GM19438 (cell line): ENCODE measurements at regions not wholly inside any gene's neighbourhood (a gene's known extent, or its start where the extent isn't known, plus 50 kb on each side); places are given as distances from the start of the nearest gene placed in this dataset.
A peak's percentile ranks its signal among the peaks of the same experiment; 100 is the strongest.

Experiments used
- ATAC-seq: cut with Tn5 transposase; IDR thresholded peaks from one replicate; pipeline ENCODE4 v1.9.1; 2021; ENCODE audit warnings: low read depth; ENCODE audit not compliant: unreplicated experiment

DNA sequence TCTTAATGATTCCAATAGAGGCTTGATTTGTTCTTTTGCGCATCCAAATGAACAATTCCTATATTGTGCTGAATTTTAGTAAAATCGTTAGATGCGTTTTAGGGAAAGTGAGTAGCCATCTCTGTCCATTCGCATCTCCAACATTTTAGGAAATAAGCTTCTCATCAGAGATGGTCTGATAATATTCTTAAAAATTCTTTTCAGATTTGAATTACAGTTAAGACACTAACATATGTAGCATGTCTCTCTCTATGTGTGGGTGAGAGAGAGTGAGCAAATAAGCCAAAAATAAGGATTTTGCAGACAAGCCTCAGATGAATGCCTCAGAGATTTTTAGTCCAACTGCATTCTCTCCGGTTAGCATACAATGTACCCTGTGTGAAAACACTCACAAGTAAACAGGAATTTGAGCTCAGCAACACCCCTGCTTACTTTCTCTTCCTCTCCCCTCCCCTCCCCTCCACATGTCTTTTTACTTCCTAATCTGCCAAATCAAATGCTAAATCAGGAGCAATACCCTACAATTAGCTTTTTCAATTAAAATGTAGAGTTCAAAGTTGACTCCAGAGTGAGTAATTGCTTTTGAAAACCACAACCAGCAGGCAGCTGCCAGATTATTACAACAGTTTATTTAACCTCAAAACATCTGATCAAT, 354.4 kb downstream of the CRPPA start:
- ATAC-seq, result no peak

DNA sequence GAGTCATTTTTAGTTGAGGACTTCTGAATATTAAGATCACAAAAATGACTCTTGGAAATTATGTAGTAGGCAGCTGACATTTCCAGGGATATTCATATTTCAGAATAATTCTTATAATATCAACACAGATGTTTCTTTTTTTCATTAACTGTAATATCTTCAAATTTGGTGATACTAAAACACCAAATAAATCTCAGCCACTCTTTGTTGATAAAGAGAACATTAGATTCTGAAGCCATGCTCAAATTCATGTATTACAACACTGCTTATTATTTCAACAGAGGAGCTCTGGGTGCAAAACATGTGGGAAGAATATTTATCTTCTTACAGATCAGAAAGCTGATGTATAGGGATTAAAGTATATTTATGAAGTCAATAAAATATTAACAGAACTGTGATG, 355.4 kb downstream of the CRPPA start:
- ATAC-seq, result no peak

DNA sequence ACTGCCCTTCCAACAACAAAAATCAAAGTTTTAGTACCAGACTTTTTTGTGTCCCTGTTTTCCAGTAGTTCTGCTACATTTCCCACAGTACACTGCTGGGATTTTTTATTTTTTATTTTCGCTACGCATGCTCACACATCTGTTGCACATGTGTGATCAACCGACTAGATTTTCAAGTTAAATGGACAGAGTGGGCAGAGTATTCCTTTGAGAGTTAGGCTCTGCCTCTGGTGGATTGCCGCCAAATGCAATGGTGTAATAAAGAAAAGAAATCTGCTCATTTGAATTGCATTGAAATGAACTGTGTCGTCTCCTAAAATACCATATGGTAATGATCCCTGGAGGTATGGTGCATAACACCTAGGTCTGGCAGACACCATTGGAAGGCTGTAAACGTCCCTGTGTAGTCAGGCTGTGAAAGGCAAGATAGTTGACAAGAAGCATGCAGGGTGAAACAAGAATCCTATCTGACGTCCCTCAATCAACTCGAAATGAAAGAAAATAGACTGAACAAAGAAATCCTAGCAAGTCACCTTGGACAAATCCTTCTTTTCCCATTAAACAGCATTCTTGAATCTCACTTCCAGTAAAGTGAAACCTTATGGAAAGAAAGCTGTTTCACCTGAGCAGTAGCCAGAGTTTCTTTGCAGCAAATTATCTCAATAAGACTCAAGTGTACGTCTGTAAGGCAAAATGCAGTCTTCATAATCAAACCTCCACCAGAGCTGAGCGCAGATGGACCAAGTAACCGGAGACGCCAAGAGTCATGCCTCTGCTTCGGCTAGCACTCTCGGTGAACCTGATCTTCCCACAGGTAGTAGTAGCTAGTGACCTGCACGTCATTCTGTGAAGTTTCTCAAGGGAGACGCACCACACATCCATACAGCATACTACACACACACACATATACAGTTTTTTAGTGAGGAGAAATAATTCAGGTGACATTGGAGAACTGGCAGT, 357.3 kb downstream of the CRPPA start:
- no peak for ATAC-seq

DNA sequence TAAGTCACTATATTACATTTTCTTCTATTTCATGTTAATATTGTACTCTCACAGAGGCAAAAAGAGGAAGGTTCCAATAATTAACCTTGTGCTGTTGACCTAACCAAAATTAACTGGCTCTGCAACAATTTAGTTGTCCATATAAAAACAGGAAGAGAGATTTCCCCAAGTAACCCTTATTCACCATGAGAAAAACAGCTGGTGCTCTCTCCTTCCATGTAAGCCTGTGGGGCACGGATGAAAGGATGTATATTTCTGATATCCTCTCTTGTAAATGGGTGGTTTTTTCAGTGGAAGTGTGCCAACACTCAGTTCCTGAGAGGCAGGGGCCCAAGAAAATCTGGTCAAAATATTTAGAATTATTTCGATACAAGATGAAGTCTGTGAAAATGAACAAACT, 358.1 kb downstream of the CRPPA start:
- no peak for ATAC-seq

DNA sequence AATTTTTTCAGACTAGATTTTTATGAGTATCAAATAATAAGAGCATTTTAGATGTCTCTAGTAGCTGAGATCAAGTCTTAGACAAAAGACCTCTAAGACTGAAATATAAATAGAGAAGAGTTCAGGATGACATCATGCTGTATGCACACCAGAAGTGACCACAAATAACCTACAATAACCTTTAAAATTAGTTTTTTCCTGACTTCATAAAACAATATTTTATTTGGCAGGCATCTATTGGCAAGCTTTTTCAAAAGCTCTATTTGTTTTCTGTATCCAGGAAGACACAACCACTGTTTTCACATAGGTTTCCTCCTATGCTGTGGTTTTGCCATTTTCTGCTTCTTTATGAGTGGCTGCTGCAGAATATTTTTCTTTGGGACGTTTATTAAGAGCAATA, 359.1 kb downstream of the CRPPA start:
- no peak for ATAC-seq

DNA sequence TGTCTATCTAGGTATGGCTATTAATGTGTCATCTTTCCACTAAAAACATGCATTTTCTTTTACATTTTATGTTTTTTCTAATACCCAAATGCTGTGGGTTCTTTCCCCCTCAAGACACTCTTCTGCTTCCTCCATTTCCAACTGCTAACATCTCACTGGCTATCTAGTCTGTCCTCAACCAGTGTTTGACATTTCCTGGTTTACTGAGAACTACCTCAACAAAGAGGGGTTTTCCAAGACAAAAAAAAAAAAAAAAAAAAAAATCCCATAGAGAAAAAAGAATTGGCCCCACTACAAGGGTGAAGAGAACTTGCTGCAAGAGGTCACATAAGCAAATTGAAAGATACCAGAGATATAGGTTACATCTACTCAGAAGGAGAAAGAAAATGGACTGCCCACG, 359.7 kb downstream of the CRPPA start:
- no peak for ATAC-seq

DNA sequence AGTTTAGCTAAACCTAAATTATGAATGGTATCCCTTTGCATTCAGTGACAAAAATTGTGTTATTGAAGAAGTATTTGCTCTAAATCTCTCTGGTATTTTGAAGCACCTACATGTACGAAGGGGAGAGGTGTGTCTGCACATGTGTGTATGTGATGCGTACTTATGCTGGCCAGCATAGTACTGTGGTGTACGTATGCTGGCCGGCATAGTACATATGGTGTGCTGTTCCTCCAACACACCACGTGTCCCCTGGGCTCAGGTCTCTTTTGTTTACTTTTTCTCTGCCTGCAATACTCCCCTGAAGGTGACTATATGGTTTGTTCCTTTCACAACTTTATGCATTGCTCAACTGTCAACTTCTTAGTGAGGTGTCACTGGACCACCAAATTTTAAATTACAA, 360.3 kb downstream of the CRPPA start:
- ATAC-seq, result no peak

DNA sequence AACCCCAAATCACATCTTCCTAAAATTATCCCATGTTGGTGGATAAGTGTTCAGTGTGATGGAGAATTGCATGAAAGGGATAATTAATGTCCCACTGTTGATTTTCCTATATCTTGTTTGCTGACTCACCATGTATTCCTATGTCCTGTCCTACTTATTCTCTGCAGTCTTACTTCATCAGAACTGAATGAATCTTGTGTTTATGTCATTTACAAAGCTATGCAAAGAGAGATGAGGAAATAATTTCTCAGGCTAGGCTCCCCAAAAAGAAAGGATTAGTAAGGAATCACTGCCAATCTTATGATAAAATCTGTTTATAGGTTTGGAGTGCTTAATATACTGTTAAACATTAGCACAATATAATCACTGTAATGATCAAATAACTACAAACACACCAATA, 360.8 kb downstream of the CRPPA start:
- ATAC-seq, result no peak

DNA sequence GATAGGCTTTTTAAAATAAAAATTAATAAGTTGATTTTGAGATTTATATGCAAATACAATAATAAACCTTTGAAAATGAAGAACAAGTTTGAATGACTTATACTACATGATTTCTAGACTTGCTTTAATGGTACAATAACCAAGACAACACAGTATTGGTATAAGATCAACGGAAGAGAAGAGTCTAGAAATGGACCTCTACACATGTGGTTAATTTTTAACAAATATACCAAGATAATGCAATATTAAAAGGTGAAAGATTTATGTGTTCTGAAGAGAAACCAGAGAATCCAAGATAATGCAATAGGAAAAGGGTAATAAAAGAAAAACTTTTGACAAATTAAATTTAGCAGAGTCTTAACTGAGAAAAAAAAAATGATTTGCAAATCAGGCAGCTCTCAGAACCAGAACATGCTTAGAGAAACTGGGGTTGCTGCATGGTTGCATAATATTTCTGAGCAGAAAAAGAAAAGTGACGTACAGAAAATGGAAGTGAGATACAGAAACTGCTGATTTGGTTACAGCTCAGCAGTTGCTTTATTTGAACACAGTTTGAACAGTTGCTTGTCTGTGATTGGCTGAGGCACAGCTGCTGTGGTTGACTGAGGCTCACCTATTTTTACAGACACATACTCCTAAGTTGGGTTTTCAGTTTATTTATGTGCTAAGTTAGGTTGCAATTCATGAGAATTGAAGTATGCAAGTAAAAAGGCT, 365.9 kb downstream of the CRPPA start:
- peak; percentile 70 for ATAC-seq

DNA sequence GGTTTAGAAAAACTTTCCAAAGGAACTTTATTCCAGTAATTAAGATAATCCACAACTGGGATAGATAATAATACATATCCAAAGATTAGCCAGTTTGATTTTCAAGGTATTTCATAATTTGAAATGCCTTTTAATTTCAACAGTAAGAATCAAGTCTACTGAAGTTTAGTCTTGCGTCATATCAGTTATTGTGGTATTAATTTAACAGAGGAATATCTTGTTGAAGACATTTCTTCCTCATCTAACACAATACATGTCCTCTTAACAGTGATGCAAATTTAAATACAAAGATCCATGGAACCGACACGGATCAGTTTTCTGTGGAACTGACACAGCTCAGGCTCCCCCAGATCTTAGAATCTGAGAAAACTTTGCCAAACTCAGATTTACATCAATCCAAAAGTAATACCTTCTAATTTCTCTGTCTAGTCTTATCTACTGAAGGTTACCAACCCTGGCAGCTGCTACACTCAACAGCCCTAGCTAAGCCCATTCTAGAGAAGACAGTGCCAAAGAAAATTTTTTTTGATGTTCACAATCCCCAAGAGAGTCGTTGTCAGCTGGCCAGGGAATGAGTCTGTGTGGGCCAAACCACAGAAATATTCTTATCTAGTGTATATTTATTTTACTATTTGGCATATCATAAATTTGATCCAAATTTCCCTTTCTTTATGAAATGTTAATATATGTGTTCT, 365.2 kb upstream of the MEOX2 start:
- no peak for ATAC-seq

DNA sequence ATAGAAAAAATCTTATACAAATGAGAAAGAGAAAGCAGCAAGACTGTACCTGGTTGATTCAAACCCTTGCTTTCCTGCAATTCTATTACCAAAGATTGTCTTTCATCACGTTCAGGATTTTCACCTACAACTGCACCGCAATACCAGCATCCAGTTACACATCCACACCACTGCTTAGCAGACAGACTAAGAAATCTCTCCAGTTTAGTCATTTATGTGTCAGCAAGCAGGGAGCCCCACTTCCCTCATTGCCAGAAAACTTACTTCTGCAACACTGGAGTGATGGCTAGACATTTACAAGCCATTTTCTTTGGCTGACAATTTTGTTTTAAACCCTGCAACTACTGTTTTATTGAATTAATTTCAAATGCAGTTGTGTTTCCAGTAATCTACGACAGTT, 359.6 kb upstream of the MEOX2 start:
- no peak for ATAC-seq

DNA sequence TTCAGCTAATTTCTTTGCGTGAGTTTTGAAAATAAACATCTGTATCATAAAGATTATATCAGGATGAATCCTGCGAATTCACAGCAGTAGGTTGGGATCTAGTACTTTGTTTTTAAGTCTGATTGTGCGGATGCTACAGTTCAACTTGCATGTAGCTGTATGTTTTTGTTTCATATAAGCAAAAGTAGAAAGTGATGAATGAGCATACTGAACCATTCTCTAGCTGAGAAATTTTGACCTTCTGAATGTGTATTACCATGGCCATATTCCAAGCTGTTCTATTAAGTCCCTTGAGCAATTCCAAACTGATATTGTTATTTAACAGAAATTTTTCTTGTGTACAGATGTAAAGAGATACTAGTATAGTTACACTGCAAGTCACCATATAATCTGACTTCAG, 358.8 kb upstream of the MEOX2 start:
- no peak for ATAC-seq

DNA sequence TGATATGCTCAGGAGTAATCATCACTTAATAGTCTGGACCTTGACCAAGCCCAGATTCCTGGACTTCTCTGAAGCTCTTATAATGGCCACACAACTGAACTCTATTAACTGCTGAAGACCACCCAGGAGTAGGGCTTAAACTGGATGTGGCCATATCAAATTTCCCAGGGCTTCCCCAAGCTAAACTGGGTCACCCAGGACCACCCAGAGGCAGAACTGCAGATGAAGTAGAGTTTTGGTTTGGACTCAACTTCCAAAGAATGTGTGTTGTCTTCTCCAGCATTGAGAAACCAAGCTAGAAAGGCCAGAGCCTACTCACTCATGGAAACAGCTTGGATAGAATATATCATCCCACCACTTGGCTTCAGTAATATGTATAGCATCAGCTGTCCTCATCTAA, 358.2 kb upstream of the MEOX2 start:
- no peak for ATAC-seq

DNA sequence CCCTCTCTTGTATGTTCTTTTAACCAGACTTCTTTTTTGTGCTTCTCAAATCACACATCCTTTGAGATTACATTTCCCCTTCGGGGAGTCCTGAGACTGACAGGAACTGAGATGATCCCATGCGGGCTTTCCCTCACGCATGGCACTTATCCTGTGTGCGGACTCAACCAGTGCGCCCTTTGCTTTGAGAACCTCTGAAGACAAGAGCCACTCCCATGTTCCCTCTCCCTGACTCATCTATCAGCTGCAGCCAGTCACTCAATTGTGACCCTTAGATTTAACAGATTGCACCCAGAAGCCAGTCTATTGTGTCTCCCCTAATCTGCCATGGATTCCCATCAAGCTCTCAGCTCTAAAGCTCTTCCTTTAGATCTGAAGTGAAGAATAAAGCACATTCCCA, 353.9 kb upstream of the MEOX2 start:
- ATAC-seq, result no peak

DNA sequence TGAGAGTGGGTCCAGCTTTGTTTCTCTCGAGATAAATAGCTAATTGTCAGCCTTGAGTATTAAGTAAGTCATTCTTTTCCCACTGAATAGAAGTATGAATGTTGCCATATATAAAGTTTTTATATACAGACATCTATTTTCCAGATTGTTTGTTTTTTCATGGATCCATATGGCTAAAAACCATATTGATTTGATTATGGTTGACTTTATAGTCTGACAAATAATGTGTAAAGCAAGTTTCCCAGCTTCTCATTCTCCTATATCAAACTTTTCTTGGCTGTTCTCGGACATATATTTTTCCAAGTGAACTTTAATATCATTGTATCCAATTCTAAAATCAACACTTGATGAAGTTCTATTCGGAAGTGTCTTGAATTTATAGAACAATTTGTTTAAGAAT, 352.4 kb upstream of the MEOX2 start:
- ATAC-seq, result no peak

DNA sequence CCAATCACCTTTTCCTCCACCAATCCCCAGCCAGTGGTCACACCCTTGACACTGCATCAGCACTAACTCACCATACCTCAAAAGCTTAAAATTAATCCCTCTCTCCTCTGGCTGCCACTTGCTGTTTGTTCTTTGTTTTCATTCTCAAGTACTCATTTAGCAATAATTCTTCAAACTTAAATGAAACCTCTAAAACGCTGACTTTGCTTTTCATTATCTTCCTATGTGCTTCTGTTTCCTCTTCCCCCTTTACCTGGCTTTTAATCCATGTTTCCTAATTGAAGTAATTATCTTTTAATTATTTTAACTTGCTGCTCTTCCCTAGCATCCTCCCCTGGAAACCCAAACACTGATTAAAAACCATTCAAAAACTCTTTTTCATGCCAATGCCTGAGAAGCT, 348.9 kb upstream of the MEOX2 start:
- no peak for ATAC-seq

DNA sequence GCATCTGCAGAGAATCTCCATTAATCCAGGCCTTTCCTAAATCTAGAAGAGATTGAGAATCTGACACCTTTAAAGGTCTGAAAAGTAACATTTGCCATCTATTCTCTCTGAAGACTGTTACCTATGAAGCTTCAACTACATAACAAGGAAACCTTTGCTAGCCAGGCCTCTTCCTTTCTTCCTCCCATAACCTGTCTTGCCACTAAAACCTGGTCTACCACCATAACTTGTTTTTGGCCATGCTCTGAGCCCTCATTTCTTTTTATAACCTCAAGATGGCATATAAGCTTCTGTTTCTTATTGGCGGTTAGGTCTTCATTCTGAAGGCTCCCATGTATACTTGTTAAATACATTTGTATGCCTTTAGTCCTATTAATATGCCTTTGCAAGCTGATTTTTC, 348.4 kb upstream of the MEOX2 start:
- no peak for ATAC-seq

DNA sequence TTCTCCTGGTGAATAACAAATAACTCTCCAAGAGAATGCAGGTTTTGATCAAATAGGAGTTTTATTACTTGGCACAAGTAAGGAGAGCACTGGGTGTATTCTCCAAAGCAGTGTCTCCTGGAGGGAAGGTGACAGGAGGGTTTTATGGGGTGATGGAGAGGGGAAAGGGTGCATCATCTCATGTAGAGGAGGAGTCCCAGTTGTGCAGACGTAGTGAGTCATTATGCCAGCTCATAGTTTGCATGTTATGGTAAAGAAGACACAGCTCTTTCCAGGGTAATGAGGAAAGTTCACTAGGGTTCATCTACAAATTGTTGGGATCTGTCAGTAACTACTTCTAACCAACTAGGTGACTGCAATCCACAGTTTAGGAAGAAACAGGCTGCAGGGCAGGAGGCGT, 347.9 kb upstream of the MEOX2 start:
- no peak for ATAC-seq

DNA sequence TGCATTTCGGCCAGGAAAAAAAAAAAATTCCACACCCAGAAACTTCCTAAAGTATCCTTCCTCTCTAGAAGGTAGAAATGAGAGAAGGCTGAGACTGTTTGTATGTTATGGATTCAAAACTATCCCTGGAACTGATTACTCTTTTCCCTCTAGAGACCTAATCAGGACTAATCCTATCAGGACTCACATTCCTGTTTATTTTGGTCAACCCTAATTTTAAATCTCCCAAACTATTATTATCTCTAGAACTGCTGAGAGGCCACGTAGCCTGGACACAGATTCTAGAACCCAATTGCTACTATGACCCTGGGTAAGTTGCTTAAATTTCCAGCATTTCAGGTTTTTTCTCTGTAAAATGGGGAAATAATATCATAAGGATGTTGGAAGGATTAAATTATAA, 346.8 kb upstream of the MEOX2 start:
- no peak for ATAC-seq

DNA sequence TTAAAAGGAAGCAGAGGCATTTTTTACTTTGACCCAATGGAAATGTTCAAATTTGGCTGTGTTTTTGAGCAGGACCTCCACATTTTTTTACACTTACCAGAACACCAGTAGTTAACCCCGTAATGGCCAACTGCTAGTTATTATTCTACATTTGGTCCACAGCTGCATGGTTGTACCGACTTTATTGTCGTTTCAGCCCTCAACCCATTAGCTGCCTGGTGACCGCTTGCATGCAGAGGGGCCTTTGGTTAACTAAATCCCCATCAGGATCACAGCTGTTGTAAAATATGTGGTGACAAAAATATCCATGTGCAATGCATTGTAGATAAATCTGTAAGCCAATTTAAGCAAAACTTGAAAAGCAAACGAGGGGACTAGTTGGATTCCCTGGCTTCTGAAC, 342.2 kb upstream of the MEOX2 start:
- ATAC-seq, result no peak

DNA sequence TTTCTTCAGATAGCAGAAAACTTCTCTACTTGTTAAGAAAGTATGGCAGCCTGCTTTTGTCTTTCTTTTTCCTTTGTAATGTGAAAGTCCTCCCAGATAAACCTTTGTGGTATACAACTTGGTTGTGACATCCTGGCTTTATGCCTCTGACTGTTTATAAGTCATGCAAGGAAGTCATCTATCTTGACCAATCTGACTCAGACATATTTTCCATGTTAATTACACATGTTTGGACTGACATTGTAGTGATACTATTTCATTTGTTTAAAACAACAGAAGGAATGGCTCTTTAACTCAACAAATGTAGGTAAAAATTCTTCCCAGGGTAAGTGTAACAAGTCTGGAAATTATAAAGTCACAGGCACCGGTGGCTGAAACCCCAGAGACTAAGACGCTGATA, 341.6 kb upstream of the MEOX2 start:
- ATAC-seq, result no peak
